Stimulated activated naive B cell treated with anti-CD40 and anti-IgM and Interleukin-4, amounts not matched to agents 10 μg/mL and 1 μg/mL and 100 μg/mL, for 72 hours (primary cell): ENCODE measurements at regions not wholly inside any gene's neighbourhood (a gene's known extent, or its start where the extent isn't known, plus 50 kb on each side); places are given as distances from the start of the nearest gene placed in this dataset.

Source experiments
- ATAC-seq, 2 donors: fragments of 150-1000 bp; cut with Tn5 transposase; replicated peaks; 2 replicates each; pipeline ENCODE4 v1.10.0; 2021; ENCODE audit warnings: moderate library complexity in 1 of 2
- DNase-seq: peaks from one replicate; pipeline ENCODE4 v3.0.0; 2021
- H3K27ac Mint-ChIP-seq: one replicate; pipeline ENCODE4 v1.8.0; 2022; ENCODE audit warnings: mild to moderate bottlenecking, mixed read lengths
- H3K27me3 Mint-ChIP-seq, 2 donors: one replicate each; pipeline ENCODE4 v1.8.0; 2022; ENCODE audit warnings: mixed read lengths in 2 of 2
- H3K36me3 Mint-ChIP-seq, 2 donors: one replicate each; pipeline ENCODE4 v1.8.0; 2022; ENCODE audit warnings: mixed read lengths in 2 of 2, mild to moderate bottlenecking in 1 of 2
- H3K4me1 Mint-ChIP-seq, 2 donors: one replicate each; pipeline ENCODE4 v1.8.0; 2022; ENCODE audit warnings: mixed read lengths in 2 of 2, mild to moderate bottlenecking in 1 of 2
- H3K4me3 Mint-ChIP-seq, 2 donors: one replicate each; pipeline ENCODE4 v1.8.0; 2022; ENCODE audit warnings: mild to moderate bottlenecking in 2 of 2, mixed read lengths in 2 of 2, moderate library complexity in 1 of 2
- H3K9me3 Mint-ChIP-seq, 2 donors: one replicate each; pipeline ENCODE4 v1.8.0; 2022; ENCODE audit warnings: mixed read lengths in 2 of 2, mild to moderate bottlenecking in 1 of 2

DNA sequence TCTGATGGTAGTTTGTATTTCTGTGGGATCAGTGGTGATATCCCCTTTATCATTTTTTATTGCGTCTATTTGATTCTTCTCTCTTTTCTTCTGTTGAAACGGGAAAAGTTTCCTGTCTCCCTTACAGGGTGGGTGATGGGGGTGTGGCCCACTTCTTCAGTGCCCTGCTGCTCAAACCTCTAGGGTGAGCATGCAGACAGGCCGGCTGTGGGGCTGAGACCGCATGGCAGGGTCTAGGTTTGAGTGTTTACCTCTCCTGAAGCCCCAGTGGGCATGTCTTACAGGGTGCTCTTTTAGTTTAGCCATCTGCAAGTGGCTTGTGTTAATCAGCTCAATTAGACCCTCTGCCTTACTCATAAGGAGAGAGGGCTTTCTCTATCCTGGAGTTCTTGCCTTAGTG, 450.0 kb upstream of the EPHA3 start:
- no peak for ATAC-seq
- H3K27ac Mint-ChIP-seq: no peak overlapping the region

DNA sequence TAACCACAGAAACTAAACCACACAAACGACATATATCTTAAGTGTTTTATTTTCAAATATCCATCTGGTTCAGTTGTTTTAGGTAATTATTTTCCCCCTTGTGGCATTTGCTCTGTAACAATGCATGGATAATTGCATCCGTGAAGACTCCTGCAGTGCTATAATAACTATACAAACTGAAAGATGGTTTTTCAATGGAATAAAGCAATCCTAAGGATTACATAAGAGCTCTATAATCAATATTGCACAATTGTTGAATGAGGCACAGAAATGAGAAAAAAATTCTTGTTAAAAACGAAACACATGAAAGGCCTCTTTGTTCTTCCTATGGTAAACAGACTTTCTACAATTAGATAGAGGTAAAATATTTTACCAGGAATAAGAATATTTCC, 446.0 kb upstream of the EPHA3 start:
- Mint-ChIP-seq H3K27ac (no peak overlapping the region), H3K4me1 (no peaks in the 10 kb centered on the region), H3K4me3 (no peak overlapping the region), H3K9me3 (peaks cover 3 to 5% of the 10 kb centered on the region in 2 donors), H3K27me3 (no peaks in the 10 kb centered on the region), H3K36me3 (no peaks in the 10 kb centered on the region)
- DNase-seq: no peak
- no peak for ATAC-seq

More for the DNA sequence above, 450.0 kb upstream of the EPHA3 start:
- DNase-seq: no peak
- H3K36me3 Mint-ChIP-seq: no peaks in the 10 kb centered on the region
- no peaks in the 10 kb centered on the region for H3K27me3 Mint-ChIP-seq
- no peak overlapping the region for H3K4me3 Mint-ChIP-seq
- peaks cover 3 to 5% of the 10 kb centered on the region in 2 donors for H3K9me3 Mint-ChIP-seq
- H3K4me1 Mint-ChIP-seq: no peaks in the 10 kb centered on the region

DNA sequence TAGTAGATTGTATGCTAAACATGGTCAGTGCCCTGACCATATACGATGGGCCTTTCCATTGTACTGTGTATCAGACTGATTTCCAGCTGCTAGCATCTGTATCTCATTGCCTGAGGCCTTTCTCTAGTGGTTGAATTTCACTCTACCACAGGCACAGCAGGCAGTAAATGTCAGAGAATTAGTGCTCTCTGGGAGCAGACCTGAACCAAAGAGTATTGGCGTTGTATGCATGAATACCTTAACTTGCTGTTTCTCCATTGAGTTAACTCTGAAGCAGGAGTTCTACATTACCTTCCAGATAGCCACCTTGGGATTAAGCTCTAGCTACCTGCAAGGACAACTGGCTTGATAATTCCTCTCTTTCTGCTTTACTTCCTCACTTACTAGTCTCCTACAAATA, 439.2 kb upstream of the EPHA3 start:
- DNase-seq: no peak
- Mint-ChIP-seq H3K9me3 (no peaks in the 10 kb centered on the region), H3K4me1 (no peaks in the 10 kb centered on the region), H3K36me3 (no peaks in the 10 kb centered on the region), H3K27me3 (no peaks in the 10 kb centered on the region), H3K27ac (no peak overlapping the region), H3K4me3 (no peak overlapping the region)
- no peak for ATAC-seq

DNA sequence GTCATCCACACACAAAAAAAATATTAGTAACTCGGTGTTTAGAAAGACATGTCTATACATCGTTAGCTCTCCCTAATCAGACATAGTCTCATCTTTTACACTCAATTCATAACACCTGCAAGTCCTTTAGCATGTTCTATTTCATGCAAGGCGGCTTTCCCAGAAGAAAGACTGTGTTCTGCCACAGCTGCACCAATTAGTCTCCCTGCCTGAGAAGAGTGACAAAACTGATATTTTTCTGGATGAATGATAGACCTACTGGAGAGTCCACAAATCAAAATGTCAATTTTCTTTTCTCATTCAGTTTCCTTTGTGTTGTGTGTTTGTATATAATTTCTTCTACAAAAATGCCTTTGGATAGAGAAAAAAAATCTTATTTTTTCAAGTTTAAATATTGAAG, 435.8 kb upstream of the EPHA3 start:
- H3K4me1 Mint-ChIP-seq: no peaks in the 10 kb centered on the region
- H3K27ac Mint-ChIP-seq: no peak overlapping the region
- H3K27me3 Mint-ChIP-seq: no peaks in the 10 kb centered on the region
- no peak for DNase-seq
- H3K9me3 Mint-ChIP-seq: no peaks in the 10 kb centered on the region
- ATAC-seq: no peak
- no peak overlapping the region for H3K4me3 Mint-ChIP-seq
- no peaks in the 10 kb centered on the region for H3K36me3 Mint-ChIP-seq

GRCh38 chr3:88677298-88677697, 430.1 kb upstream of the EPHA3 start:
- H3K36me3 Mint-ChIP-seq: no peaks in the 10 kb centered on the region
- no peaks in the 10 kb centered on the region for H3K4me1 Mint-ChIP-seq
- no peak overlapping the region for H3K4me3 Mint-ChIP-seq
- DNase-seq (no peak), ATAC-seq (no peak)
- H3K27me3 Mint-ChIP-seq: no peaks in the 10 kb centered on the region
- no peak overlapping the region for H3K27ac Mint-ChIP-seq
- peaks cover 0 to 2% of the 10 kb centered on the region in 2 donors for H3K9me3 Mint-ChIP-seq

DNA sequence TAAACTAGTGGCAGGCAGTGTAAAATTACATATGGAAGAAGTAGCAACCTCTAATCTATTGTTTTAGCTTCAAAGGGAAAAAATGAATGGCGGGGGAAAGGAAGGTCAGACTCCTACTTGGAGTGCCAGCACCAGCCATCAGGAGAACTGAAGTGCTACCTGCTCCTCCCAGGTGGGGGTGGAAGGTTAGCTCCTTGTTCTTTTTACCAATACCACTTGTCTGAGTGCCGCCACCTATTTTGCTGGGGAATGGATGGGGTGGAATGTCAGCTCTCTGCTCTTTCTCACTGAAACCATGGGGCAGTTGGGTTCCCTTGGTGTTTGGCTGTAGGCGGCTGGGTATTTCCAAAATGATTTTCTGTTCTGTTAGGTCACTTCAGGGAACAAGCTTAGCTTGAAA, 428.7 kb upstream of the EPHA3 start:
- Mint-ChIP-seq H3K9me3 (peaks cover 0 to 2% of the 10 kb centered on the region in 2 donors), H3K4me3 (no peak overlapping the region), H3K4me1 (no peaks in the 10 kb centered on the region), H3K27me3 (no peaks in the 10 kb centered on the region), H3K36me3 (no peaks in the 10 kb centered on the region), H3K27ac (no peak overlapping the region)
- no peak for DNase-seq
- ATAC-seq: no peak

GRCh38 chr3:88690287-88690686, 417.1 kb upstream of the EPHA3 start:
- H3K36me3 Mint-ChIP-seq: no peaks in the 10 kb centered on the region
- no peaks in the 10 kb centered on the region for H3K27me3 Mint-ChIP-seq
- no peak overlapping the region for H3K27ac Mint-ChIP-seq
- H3K9me3 Mint-ChIP-seq: peaks cover 1 to 3% of the 10 kb centered on the region in 2 donors
- ATAC-seq (no peak), DNase-seq (no peak)
- no peak overlapping the region for H3K4me3 Mint-ChIP-seq
- peaks cover 0 to 3% of the 10 kb centered on the region in 2 donors for H3K4me1 Mint-ChIP-seq

- Mint-ChIP-seq H3K4me1 (peaks cover 0 to 3% of the 10 kb centered on the region in 2 donors), H3K27me3 (no peaks in the 10 kb centered on the region), H3K36me3 (no peaks in the 10 kb centered on the region), H3K4me3 (no peak overlapping the region), H3K9me3 (peaks cover 1 to 3% of the 10 kb centered on the region in 2 donors), H3K27ac (no peak overlapping the region)
- DNase-seq: no peak
- no peak for ATAC-seq
Measured at GRCh38 chr3:88691081-88691480, 416.3 kb upstream of the EPHA3 start.

DNA sequence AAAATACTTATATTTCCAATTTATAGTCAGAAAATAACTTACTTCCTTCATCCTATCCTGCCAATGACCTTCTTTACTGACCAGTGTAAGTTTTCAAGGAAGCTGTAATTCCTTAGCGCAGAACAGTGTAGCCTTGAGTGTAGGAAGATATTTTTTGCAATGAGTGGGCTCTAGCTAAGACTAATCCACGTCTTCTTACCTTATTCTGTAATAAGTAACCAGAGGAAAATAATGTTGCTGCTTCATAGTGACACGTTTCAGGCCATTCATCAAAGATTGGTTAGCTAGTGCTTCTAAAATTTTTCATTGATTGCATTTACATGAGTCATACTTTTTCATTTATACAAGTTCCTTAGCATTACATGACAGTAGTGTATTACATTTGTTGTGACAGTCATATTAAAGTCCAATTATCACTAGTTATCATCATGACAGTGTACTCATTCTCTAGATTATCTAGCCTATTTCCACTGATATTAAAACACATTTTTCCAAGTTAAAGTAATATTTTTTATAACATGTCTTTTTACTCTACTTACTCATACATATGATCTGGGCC, 403.8 kb upstream of the EPHA3 start:
- DNase-seq (no peak), ATAC-seq (no peak)
- Mint-ChIP-seq H3K27ac (no peak overlapping the region), H3K4me1 (no peaks in the 10 kb centered on the region), H3K4me3 (no peak overlapping the region), H3K9me3 (no peaks in the 10 kb centered on the region), H3K36me3 (no peaks in the 10 kb centered on the region), H3K27me3 (no peaks in the 10 kb centered on the region)

GRCh38 chr3:88704338-88704737, 403.1 kb upstream of the EPHA3 start:
- H3K9me3 Mint-ChIP-seq: peaks cover 0 to 2% of the 10 kb centered on the region in 2 donors

GRCh38 chr3:88707837-88708236, 399.6 kb upstream of the EPHA3 start:
- Mint-ChIP-seq H3K36me3 (no peaks in the 10 kb centered on the region), H3K4me3 (no peak overlapping the region), H3K4me1 (no peaks in the 10 kb centered on the region), H3K27ac (no peak overlapping the region), H3K27me3 (peaks cover 0 to 5% of the 10 kb centered on the region in 2 donors), H3K9me3 (peaks cover 0 to 3% of the 10 kb centered on the region in 2 donors)
- DNase-seq (no peak), ATAC-seq (no peak)

More at GRCh38 chr3:88704338-88704737, 403.1 kb upstream of the EPHA3 start:
- DNase-seq (no peak), ATAC-seq (no peak)
- no peaks in the 10 kb centered on the region for H3K27me3 Mint-ChIP-seq
- no peak overlapping the region for H3K4me3 Mint-ChIP-seq
- H3K36me3 Mint-ChIP-seq: no peaks in the 10 kb centered on the region
- no peaks in the 10 kb centered on the region for H3K4me1 Mint-ChIP-seq
- no peak overlapping the region for H3K27ac Mint-ChIP-seq

DNA sequence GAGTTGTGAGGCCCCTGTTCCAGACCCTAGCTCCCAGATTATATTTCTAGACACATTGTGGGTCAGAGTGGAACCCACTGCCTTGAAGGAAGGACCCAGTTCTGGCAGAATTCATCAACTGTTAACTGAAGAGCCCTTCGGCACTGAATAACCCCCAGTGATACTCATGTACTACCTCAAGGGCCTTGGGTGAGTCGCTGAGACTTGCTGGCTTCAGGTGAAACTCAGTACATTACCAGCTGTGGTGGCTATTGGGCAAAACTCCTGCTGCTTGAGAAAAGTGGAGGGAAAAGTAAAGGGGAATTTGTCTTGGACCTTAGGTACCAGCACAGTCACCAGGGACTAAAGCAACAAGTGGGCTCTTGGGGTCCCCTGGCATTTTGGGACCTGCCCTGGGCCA, 394.9 kb upstream of the EPHA3 start:
- no peak for ATAC-seq
- DNase-seq: no peak
- Mint-ChIP-seq H3K4me1 (no peaks in the 10 kb centered on the region), H3K36me3 (no peaks in the 10 kb centered on the region), H3K4me3 (no peak overlapping the region), H3K27ac (no peak overlapping the region), H3K9me3 (peaks cover 0 to 3% of the 10 kb centered on the region in 2 donors), H3K27me3 (peaks cover 0 to 5% of the 10 kb centered on the region in 2 donors)

DNA sequence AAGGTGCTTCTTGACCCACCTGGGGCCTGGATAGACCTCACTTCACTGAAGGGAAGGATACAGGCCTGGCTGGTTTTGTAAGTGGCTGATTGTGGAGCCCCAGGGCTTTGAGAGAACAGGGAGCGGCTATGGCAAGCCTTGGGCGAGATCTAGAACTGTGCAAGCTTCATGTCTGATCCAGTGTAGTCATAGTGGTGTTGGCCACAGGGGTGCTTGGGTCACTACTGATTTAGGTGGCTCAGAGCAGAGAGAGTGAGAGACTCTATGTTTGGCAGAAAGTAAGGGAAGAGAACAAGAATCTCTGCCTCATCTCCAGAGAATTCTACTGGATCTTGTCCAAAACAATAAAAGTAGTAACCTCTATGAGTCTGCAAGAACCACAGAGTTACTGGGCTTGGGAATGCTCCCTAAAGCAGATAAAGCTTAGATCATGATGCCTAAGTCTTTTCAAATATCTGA, 394.2 kb upstream of the EPHA3 start:
- no peaks in the 10 kb centered on the region for H3K36me3 Mint-ChIP-seq
- H3K4me3 Mint-ChIP-seq: no peak overlapping the region
- peaks cover 0 to 5% of the 10 kb centered on the region in 2 donors for H3K27me3 Mint-ChIP-seq
- DNase-seq (no peak), ATAC-seq (no peak)
- peaks cover 0 to 3% of the 10 kb centered on the region in 2 donors for H3K9me3 Mint-ChIP-seq
- H3K27ac Mint-ChIP-seq: no peak overlapping the region
- no peaks in the 10 kb centered on the region for H3K4me1 Mint-ChIP-seq

- peaks cover 0 to 2% of the 10 kb centered on the region in 2 donors for H3K9me3 Mint-ChIP-seq
- H3K27ac Mint-ChIP-seq: no peak overlapping the region
- H3K4me1 Mint-ChIP-seq: no peaks in the 10 kb centered on the region
- no peak for ATAC-seq
- no peak for DNase-seq
- no peak overlapping the region for H3K4me3 Mint-ChIP-seq
- H3K27me3 Mint-ChIP-seq: no peaks in the 10 kb centered on the region
- no peaks in the 10 kb centered on the region for H3K36me3 Mint-ChIP-seq
Measured at GRCh38 chr3:88725440-88726165, 381.8 kb upstream of the EPHA3 start.

DNA sequence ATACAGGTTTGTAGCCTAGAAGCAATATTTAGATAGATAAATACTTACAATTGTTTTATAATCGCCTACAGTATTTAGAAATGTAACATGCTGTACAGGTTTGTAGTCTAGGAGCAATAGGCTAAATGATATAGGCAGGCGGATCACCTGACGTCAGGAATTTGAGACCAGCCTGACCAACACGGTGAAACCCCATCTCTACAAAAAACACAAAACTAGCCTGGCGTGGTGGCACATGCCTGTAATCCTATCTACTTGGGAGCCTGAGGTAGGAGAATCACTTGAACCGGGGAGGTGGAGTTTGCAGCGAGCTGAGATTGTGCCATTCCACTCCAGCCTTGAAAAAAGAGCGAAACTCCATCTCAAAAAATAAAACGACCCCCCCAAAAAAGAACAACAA, 375.2 kb upstream of the EPHA3 start:
- no peaks in the 10 kb centered on the region for H3K36me3 Mint-ChIP-seq
- H3K9me3 Mint-ChIP-seq: no peaks in the 10 kb centered on the region
- ATAC-seq (no peak), DNase-seq (no peak)
- no peaks in the 10 kb centered on the region for H3K27me3 Mint-ChIP-seq
- H3K27ac Mint-ChIP-seq: no peak overlapping the region
- no peaks in the 10 kb centered on the region for H3K4me1 Mint-ChIP-seq
- H3K4me3 Mint-ChIP-seq: no peak overlapping the region
